ENCODE measurements at regions not wholly inside any gene's neighbourhood (a gene's known extent, or its start where the extent isn't known, plus 50 kb on each side); places are given as distances from the start of the nearest gene placed in this dataset.
"Not testable (repeated sequence)": the region's sequence is repeated elsewhere in the genome, so short reads cannot be mapped to it uniquely, and the experiment has no call there.

DNA sequence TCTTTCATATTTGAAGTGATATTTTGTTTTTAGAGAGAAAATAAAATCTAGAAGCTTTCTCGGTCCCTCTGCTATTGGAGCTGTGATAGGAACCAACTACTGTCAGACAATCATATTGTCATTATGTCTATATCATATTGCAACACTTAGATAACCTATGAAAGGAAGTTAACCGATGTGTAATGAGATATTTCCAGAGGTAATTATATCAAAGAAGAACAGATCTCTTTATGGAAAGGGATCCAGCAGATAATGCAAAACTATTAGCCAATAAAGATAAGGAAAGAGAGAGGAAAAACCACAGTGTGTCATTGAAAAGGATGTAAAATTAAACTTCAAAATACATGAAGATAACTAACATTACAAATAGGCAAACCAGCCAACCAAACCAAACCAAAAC is 529.1 kb upstream of the CCDC54 start:
- no peaks in the 10 kb centered on the region for H3K36me3 ChIP-seq (ENCODE audit: low read depth)
- DNase-seq (ENCODE audit: low spot score) (no peak), ATAC-seq (ENCODE audit: low read depth) (no peak)
- H3K4me3 ChIP-seq (ENCODE audit: severe bottlenecking): no peak overlapping the region
- no peaks in the 10 kb centered on the region for H3K9me3 ChIP-seq (ENCODE audit: severe bottlenecking)
- H3K4me1 ChIP-seq (ENCODE audit: insufficient read depth, poor library complexity, severe bottlenecking): no peaks in the 10 kb centered on the region
- TF ChIP-seq CTCF (IDR thresholded peaks at IDR 0.05; ENCODE audit: poor library complexity, severe bottlenecking): no peak
- H3K27me3 ChIP-seq (ENCODE audit: insufficient read depth, poor library complexity, severe bottlenecking): no peaks in the 10 kb centered on the region
- H3K27ac ChIP-seq (ENCODE audit: poor library complexity, severe bottlenecking): no peak overlapping the region

GRCh38 chr3:106850437-106850836 is 526.8 kb upstream of the CCDC54 start:
- ATAC-seq (ENCODE audit: low read depth): no peak
- Histone ChIP-seq H3K27me3 (ENCODE audit: insufficient read depth, poor library complexity, severe bottlenecking) (no peaks in the 10 kb centered on the region), H3K4me3 (ENCODE audit: severe bottlenecking) (no peak overlapping the region), H3K36me3 (ENCODE audit: low read depth) (no peaks in the 10 kb centered on the region), H3K9me3 (ENCODE audit: severe bottlenecking) (no peaks in the 10 kb centered on the region), H3K4me1 (ENCODE audit: insufficient read depth, poor library complexity, severe bottlenecking) (no peaks in the 10 kb centered on the region), H3K27ac (ENCODE audit: poor library complexity, severe bottlenecking) (no peak overlapping the region)
- DNase-seq (ENCODE audit: low spot score): no peak
- TF ChIP-seq CTCF (IDR thresholded peaks at IDR 0.05; ENCODE audit: poor library complexity, severe bottlenecking): no peak

- not testable (repeated sequence) for ATAC-seq (ENCODE audit: low read depth); DNase-seq (ENCODE audit: low spot score)
These were observed 518.9 kb upstream of the CCDC54 start for GRCh38 chr3:106858321-106858720.

GRCh38 chr3:106860182-106860581 is 517.1 kb upstream of the CCDC54 start:
- Histone ChIP-seq H3K4me3 (ENCODE audit: severe bottlenecking) (no peak overlapping the region), H3K4me1 (ENCODE audit: insufficient read depth, poor library complexity, severe bottlenecking) (peaks cover 10% of the 10 kb centered on the region), H3K27me3 (ENCODE audit: insufficient read depth, poor library complexity, severe bottlenecking) (no peaks in the 10 kb centered on the region), H3K36me3 (ENCODE audit: low read depth) (no peaks in the 10 kb centered on the region), H3K9me3 (ENCODE audit: severe bottlenecking) (no peaks in the 10 kb centered on the region), H3K27ac (ENCODE audit: poor library complexity, severe bottlenecking) (no peak overlapping the region)
- DNase-seq (ENCODE audit: low spot score) (no peak), ATAC-seq (ENCODE audit: low read depth) (peak; percentile 71)
- TF ChIP-seq CTCF (IDR thresholded peaks at IDR 0.05; ENCODE audit: poor library complexity, severe bottlenecking): no peak

More at GRCh38 chr3:106858321-106858720, 518.9 kb upstream of the CCDC54 start:
- H3K27ac ChIP-seq (ENCODE audit: poor library complexity, severe bottlenecking); H3K36me3 ChIP-seq (ENCODE audit: low read depth); H3K27me3 ChIP-seq (ENCODE audit: insufficient read depth, poor library complexity, severe bottlenecking); H3K4me3 ChIP-seq (ENCODE audit: severe bottlenecking); H3K9me3 ChIP-seq (ENCODE audit: severe bottlenecking): not testable (repeated sequence)
- H3K4me1 ChIP-seq (ENCODE audit: insufficient read depth, poor library complexity, severe bottlenecking): peaks cover 10% of the 10 kb centered on the region

DNA sequence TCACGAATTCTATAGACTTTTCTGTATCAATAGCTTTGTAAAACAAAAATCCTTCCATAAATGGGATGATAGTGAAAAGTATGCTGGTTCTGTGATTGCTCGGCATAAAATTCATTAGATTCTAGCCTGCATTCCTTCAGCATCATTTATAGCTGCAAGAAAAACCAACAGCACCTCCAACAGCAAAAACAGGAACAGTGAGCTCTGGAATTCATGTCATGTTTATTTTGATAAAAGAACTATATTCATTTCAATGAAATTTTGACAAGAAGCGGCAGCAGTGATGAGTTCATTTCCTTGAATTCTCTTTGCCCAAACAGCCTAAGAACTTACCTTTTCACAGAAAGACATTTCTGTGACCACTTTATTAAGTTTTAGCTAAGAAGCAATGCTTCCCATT is 515.2 kb upstream of the CCDC54 start:
- Histone ChIP-seq H3K27me3 (ENCODE audit: insufficient read depth, poor library complexity, severe bottlenecking) (no peaks in the 10 kb centered on the region), H3K36me3 (ENCODE audit: low read depth) (no peaks in the 10 kb centered on the region), H3K9me3 (ENCODE audit: severe bottlenecking) (no peaks in the 10 kb centered on the region), H3K27ac (ENCODE audit: poor library complexity, severe bottlenecking) (no peak overlapping the region), H3K4me3 (ENCODE audit: severe bottlenecking) (no peak overlapping the region), H3K4me1 (ENCODE audit: insufficient read depth, poor library complexity, severe bottlenecking) (peaks cover 10% of the 10 kb centered on the region)
- TF ChIP-seq CTCF (IDR thresholded peaks at IDR 0.05; ENCODE audit: poor library complexity, severe bottlenecking): peak; percentile 29
- no peak for ATAC-seq (ENCODE audit: low read depth)
- no peak for DNase-seq (ENCODE audit: low spot score)
